HL-60 (cell line): ENCODE measurements at regions not wholly inside any gene's neighbourhood (a gene's known extent, or its start where the extent isn't known, plus 50 kb on each side); places are given as distances from the start of the nearest gene placed in this dataset.
"Not testable (repeated sequence)": the region's sequence is repeated elsewhere in the genome, so short reads cannot be mapped to it uniquely, and the experiment has no call there.

Experiments
- DNase-seq, 2 experiments: peaks; one replicate each; pipeline ENCODE4 v3.0.0-alpha.2; 2010 to 2020; ENCODE audit warnings: low read depth in 1 of 2, low spot score in 1 of 2
- H3K27ac ChIP-seq: fragments of 250-450 bp; sonication (Bioruptor Pico); replicated peaks from 2 replicates; pipeline ENCODE4 v1.5.1; 2020; ENCODE audit warnings: mild to moderate bottlenecking, moderate library complexity
- H3K27me3 ChIP-seq: fragments of 250-450 bp; sonication (Bioruptor Pico); 2 replicates; pipeline ENCODE4 v1.5.1; 2021; ENCODE audit warnings: mild to moderate bottlenecking, moderate library complexity; ENCODE audit not compliant: insufficient read depth, poor library complexity, severe bottlenecking
- H3K4me3 ChIP-seq: replicated peaks from 2 replicates; pipeline ENCODE4 v1.5.1; 2011; ENCODE audit warnings: mild to moderate bottlenecking, control low read depth, low read length; ENCODE audit not compliant: insufficient read depth
- GABPA ChIP-seq: IDR thresholded peaks from 2 replicates; pipeline ENCODE4 v1.6.1; 2012; ENCODE audit warnings: low read depth
- POLR2AphosphoS5 ChIP-seq: IDR thresholded peaks from 2 replicates; pipeline ENCODE4 v1.6.1; 2012; ENCODE audit warnings: low read depth
- REST ChIP-seq: IDR thresholded peaks from 2 replicates; pipeline ENCODE4 v1.6.1; 2012; ENCODE audit warnings: low read depth; ENCODE audit not compliant: insufficient replicate concordance
- SPI1 ChIP-seq: IDR thresholded peaks from 2 replicates; pipeline ENCODE4 v1.6.1; 2012; ENCODE audit warnings: low read depth, mild to moderate bottlenecking, borderline replicate concordance
- TF ChIP-seq, protein P1 (sequence below): IDR thresholded peaks from one replicate; pipeline ENCODE4 v1.5.1; 2011; ENCODE audit warnings: low read length, control low read depth, inconsistent platforms; ENCODE audit not compliant: insufficient read depth

- H3K27ac ChIP-seq: no peak overlapping the region
- H3K4me3 ChIP-seq: no peak overlapping the region
- H3K27me3 ChIP-seq: no peaks in the 10 kb centered on the region
- TF ChIP-seq, protein P1, sequence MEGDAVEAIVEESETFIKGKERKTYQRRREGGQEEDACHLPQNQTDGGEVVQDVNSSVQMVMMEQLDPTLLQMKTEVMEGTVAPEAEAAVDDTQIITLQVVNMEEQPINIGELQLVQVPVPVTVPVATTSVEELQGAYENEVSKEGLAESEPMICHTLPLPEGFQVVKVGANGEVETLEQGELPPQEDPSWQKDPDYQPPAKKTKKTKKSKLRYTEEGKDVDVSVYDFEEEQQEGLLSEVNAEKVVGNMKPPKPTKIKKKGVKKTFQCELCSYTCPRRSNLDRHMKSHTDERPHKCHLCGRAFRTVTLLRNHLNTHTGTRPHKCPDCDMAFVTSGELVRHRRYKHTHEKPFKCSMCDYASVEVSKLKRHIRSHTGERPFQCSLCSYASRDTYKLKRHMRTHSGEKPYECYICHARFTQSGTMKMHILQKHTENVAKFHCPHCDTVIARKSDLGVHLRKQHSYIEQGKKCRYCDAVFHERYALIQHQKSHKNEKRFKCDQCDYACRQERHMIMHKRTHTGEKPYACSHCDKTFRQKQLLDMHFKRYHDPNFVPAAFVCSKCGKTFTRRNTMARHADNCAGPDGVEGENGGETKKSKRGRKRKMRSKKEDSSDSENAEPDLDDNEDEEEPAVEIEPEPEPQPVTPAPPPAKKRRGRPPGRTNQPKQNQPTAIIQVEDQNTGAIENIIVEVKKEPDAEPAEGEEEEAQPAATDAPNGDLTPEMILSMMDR: no peak
- peak; percentile 8; the same call in 1 of the 2 replicates for TF ChIP-seq SPI1
- no peak for DNase-seq
Measured at GRCh38 chr6:140271759-140272377, 897.4 kb upstream of the CITED2 start.

DNA sequence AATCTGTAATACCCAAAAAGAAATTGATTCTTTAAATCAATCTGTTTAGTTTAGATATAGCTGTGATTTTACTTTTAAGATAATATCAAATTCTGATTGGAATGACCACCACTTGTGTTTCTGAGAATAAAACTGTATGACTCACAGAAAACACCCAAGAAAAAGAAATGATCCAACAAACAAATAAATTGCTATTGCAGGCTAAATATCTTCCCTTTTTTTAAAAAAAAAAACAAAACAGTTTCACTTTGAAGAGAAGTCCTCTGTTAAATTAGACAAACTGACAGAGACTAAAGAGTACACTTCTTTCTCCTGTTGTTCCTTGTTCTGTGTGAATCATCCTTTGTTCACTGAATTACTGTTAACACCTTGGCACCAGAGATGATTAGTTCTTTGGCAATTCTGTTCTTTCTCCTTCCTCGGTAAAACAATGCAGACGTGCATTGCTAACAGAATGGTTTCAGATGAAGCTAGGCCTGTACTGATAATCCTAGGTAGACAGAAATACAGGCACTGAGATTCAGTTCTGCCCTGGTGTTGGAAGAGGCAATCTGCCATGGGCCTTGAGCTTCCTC is 895.2 kb upstream of the CITED2 start:
- no peak for DNase-seq
- TF ChIP-seq POLR2AphosphoS5 (no peak), SPI1 (no peak), REST (no peak)
- TF ChIP-seq, protein P1: no peak
- Histone ChIP-seq H3K4me3 (no peak overlapping the region), H3K27ac (no peak overlapping the region), H3K27me3 (no peaks in the 10 kb centered on the region)

DNA sequence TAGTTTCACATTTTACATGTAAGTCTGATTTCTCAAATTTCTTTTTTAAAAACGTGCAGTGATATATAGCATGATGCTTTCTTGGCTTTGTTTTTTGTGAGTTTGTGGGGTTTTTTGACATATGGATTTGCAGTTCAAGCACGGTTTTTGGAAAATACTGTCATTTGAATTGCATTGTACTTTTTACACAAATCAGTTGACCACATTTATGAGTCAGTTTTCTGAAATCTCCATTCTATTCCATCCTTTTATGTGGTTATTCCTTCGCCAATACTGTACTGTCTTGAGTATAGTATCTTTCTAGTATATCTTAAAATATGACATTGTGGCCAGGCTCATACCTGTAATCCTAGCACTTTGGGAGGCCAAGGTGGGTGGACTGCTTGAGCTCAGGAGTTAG is 890.0 kb upstream of the CITED2 start:
- H3K27ac ChIP-seq: no peak overlapping the region
- H3K4me3 ChIP-seq: no peak overlapping the region
- no peak for DNase-seq
- TF ChIP-seq POLR2AphosphoS5: no peak
- no peak for TF ChIP-seq REST
- TF ChIP-seq, protein P1: no peak
- no peak for TF ChIP-seq SPI1
- no peak for TF ChIP-seq GABPA
- H3K27me3 ChIP-seq: no peaks in the 10 kb centered on the region

GRCh38 chr6:140258302-140258701 is 883.9 kb upstream of the CITED2 start:
- not testable (repeated sequence) for DNase-seq, H3K27me3 ChIP-seq, H3K4me3 ChIP-seq, H3K27ac ChIP-seq
